H9 (cell line): ENCODE measurements at regions not wholly inside any gene's neighbourhood (a gene's known extent, or its start where the extent isn't known, plus 50 kb on each side); places are given as distances from the start of the nearest gene placed in this dataset.

Experiments used
- DNase-seq: peaks from one replicate; pipeline ENCODE4 v3.0.0-alpha.2; 2017
- H2AFZ ChIP-seq: one replicate; pipeline ENCODE4 v1.6.1; 2013; ENCODE audit warnings: mild to moderate bottlenecking, low read length, control low read depth, moderate library complexity
- H2AK5ac ChIP-seq: 2 replicates; pipeline ENCODE4 v1.6.1; 2013; ENCODE audit warnings: low read length, control low read depth, mixed read lengths; ENCODE audit not compliant: insufficient read length
- H2BK120ac ChIP-seq: one replicate; pipeline ENCODE4 v1.6.1; 2013; ENCODE audit warnings: low read depth, mild to moderate bottlenecking, low read length, control low read depth, inconsistent platforms; ENCODE audit not compliant: poor library complexity, severe bottlenecking
- H2BK12ac ChIP-seq: 2 replicates; pipeline ENCODE4 v1.6.1; 2013; ENCODE audit warnings: low read length, control low read depth, mixed read lengths, low read depth; ENCODE audit not compliant: insufficient read length
- H2BK15ac ChIP-seq: 2 replicates; pipeline ENCODE4 v1.6.1; 2013; ENCODE audit warnings: low read depth, low read length, control low read depth
- H2BK20ac ChIP-seq: one replicate; pipeline ENCODE4 v1.6.1; 2013; ENCODE audit warnings: low read depth, mild to moderate bottlenecking, low read length, control low read depth, inconsistent platforms; ENCODE audit not compliant: poor library complexity, severe bottlenecking
- H2BK5ac ChIP-seq: 2 replicates; pipeline ENCODE4 v1.6.1; 2013; ENCODE audit warnings: low read length, control low read depth, mixed read lengths; ENCODE audit not compliant: insufficient read length
- H3K14ac ChIP-seq: 2 replicates; pipeline ENCODE4 v1.6.1; 2013; ENCODE audit warnings: low read length, control low read depth; ENCODE audit not compliant: insufficient read depth
- H3K18ac ChIP-seq: 2 replicates; pipeline ENCODE4 v1.6.1; 2013; ENCODE audit warnings: low read depth, mild to moderate bottlenecking, mixed read lengths, low read length, control low read depth; ENCODE audit not compliant: insufficient read length
- H3K23ac ChIP-seq: 2 replicates; pipeline ENCODE4 v1.6.1; 2013; ENCODE audit warnings: low read length, control low read depth, mixed read lengths, low read depth; ENCODE audit not compliant: insufficient read length
- H3K23me2 ChIP-seq: 2 replicates; pipeline ENCODE4 v1.6.1; 2013; ENCODE audit warnings: low read depth, mild to moderate bottlenecking, mixed read lengths, low read length, control low read depth; ENCODE audit not compliant: insufficient read length, poor library complexity, severe bottlenecking
- H3K27ac ChIP-seq: 2 replicates; pipeline ENCODE4 v1.5.1; 2013; ENCODE audit warnings: low read length, control low read depth, mixed read lengths, low read depth; ENCODE audit not compliant: insufficient read length
- H3K27me3 ChIP-seq: 2 replicates; pipeline ENCODE4 v1.6.1; 2013; ENCODE audit warnings: low read length, control low read depth, inconsistent platforms; ENCODE audit not compliant: insufficient read depth
- H3K4ac ChIP-seq: 2 replicates; pipeline ENCODE4 v1.6.1; 2013; ENCODE audit warnings: low read depth, mild to moderate bottlenecking, control low read depth, inconsistent platforms, low read length, moderate library complexity
- H3K4me1 ChIP-seq: 2 replicates; pipeline ENCODE4 v1.6.1; 2013; ENCODE audit warnings: low read length, control low read depth, inconsistent platforms; ENCODE audit not compliant: insufficient read depth
- H3K4me2 ChIP-seq: 2 replicates; pipeline ENCODE4 v1.6.1; 2013; ENCODE audit warnings: low read length, control low read depth, mixed read lengths; ENCODE audit not compliant: insufficient read length, insufficient read depth
- H3K56ac ChIP-seq: 2 replicates; pipeline ENCODE4 v1.6.1; 2013; ENCODE audit warnings: low read depth, mild to moderate bottlenecking, mixed read lengths, low read length, control low read depth; ENCODE audit not compliant: insufficient read length
- H3K79me1 ChIP-seq: 2 replicates; pipeline ENCODE4 v1.6.1; 2013; ENCODE audit warnings: low read depth, mild to moderate bottlenecking, moderate library complexity, low read length, control low read depth, inconsistent platforms; ENCODE audit not compliant: insufficient read depth, poor library complexity, severe bottlenecking
- H3K79me2 ChIP-seq: 2 replicates; pipeline ENCODE4 v1.6.1; 2013; ENCODE audit warnings: low read length, control low read depth, inconsistent platforms; ENCODE audit not compliant: insufficient read depth
- H3K9ac ChIP-seq: 2 replicates; pipeline ENCODE4 v1.6.1; 2013; ENCODE audit warnings: low read length, control low read depth, mixed read lengths; ENCODE audit not compliant: insufficient read length; ENCODE audit errors: extremely low read depth
- H3K9me3 ChIP-seq: one replicate; pipeline ENCODE4 v1.6.1; 2013; ENCODE audit warnings: low read depth, low read length, inconsistent platforms; ENCODE audit not compliant: control insufficient read depth
- H3T11ph ChIP-seq: one replicate; pipeline ENCODE4 v1.6.1; 2013; ENCODE audit warnings: mild to moderate bottlenecking, low read length, control low read depth, inconsistent platforms
- H4K20me1 ChIP-seq: one replicate; pipeline ENCODE4 v1.6.1; 2013; ENCODE audit not compliant: control insufficient read depth, insufficient read length, insufficient read depth
- H4K5ac ChIP-seq: 2 replicates; pipeline ENCODE4 v1.6.1; 2013; ENCODE audit warnings: low read depth, mild to moderate bottlenecking, mixed read lengths, low read length, control low read depth; ENCODE audit not compliant: insufficient read length
- H4K8ac ChIP-seq: replicated peaks from 2 replicates; pipeline ENCODE4 v1.6.1; 2013; ENCODE audit warnings: low read length, control low read depth, mixed read lengths, low read depth; ENCODE audit not compliant: insufficient read length
- H4K91ac ChIP-seq: 2 replicates; pipeline ENCODE4 v1.6.1; 2013; ENCODE audit warnings: low read depth, mild to moderate bottlenecking, moderate library complexity, mixed read lengths, low read length, control low read depth; ENCODE audit not compliant: insufficient read length
- H3K27ac Mint-ChIP-seq, 3 experiments: 2 replicates in 2 of 3; 3 replicates in 1 of 3; pipeline ENCODE4 v1.8.0; 2020 to 2021; ENCODE audit warnings: mixed read lengths in 3 of 3, mild to moderate bottlenecking in 1 of 3, moderate library complexity in 1 of 3
- H3K27me3 Mint-ChIP-seq: 2 replicates; pipeline ENCODE4 v1.8.0; 2021; ENCODE audit warnings: low read depth, mild to moderate bottlenecking, moderate library complexity, mixed read lengths
- H3K36me3 Mint-ChIP-seq, 3 experiments: 2 replicates in 2 of 3; 3 replicates in 1 of 3; pipeline ENCODE4 v1.8.0; 2020 to 2021; ENCODE audit warnings: low read depth in 3 of 3, mixed read lengths in 3 of 3; ENCODE audit not compliant: insufficient read depth in 1 of 3
- H3K4me1 Mint-ChIP-seq, 2 experiments: 2 replicates each; pipeline ENCODE4 v1.8.0; 2020; ENCODE audit warnings: mixed read lengths in 2 of 2
- H3K4me3 Mint-ChIP-seq, 2 experiments: 2 replicates in 1 of 2; 3 replicates in 1 of 2; pipeline ENCODE4 v1.8.0; 2020 to 2021; ENCODE audit warnings: mild to moderate bottlenecking in 2 of 2, mixed read lengths in 2 of 2, moderate library complexity in 1 of 2
- H3K9me3 Mint-ChIP-seq, 2 experiments: 2 replicates in 1 of 2; 3 replicates in 1 of 2; pipeline ENCODE4 v1.8.0; 2020; ENCODE audit warnings: mild to moderate bottlenecking in 2 of 2, mixed read lengths in 2 of 2, moderate library complexity in 1 of 2
- whole genome bisulfite sequencing: extraction: QIAGEN DNeasy Blood & Tissue Kit; methylation state at CpG from one replicate; pipeline ENCODE4 v1.1.7; 2013; ENCODE audit warnings: missing lambda C conversion rate, low lambda C conversion rate, mixed read lengths; ENCODE audit not compliant: insufficient read length; ENCODE audit errors: extremely low coverage; 5-methylcytosine and 5-hydroxymethylcytosine counted together
- TF ChIP-seq, protein P1 (sequence below): fragments of 200-600 bp; sonication (generic); conservative IDR thresholded peaks from 3 replicates; pipeline ENCODE4 v1.8.0; 2021; ENCODE audit warnings: antibody characterized with exemption, mild to moderate bottlenecking

DNA sequence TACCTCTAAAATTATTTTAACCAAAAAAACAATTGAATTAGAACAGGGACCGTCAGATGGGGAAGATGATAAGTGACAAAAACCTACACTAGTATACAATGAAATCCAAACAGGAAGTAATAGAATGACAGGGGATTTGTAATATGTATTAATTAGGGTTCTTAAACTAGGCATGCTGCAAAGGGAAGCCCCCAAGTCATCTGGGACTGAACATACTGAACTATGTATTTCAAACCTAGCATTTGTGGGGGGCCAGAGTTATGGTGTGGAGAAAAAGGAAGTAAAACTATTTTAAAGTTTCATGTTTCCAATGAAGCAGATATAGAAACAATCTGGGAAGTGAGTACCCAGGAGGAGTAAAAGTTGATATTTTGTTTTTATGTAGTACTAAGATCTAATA, 133.2 kb upstream of the HS3ST3A1 start:
- H2AFZ ChIP-seq: no peak overlapping the region
- H3K18ac ChIP-seq: no peak overlapping the region
- H3K23me2 ChIP-seq: no peaks in the 10 kb centered on the region
- no peak overlapping the region for H3K9ac ChIP-seq
- no peak overlapping the region for H4K91ac ChIP-seq
- no peak overlapping the region for H2AK5ac ChIP-seq
- H4K5ac ChIP-seq: no peak overlapping the region
- H3K27ac ChIP-seq: no peak overlapping the region
- no peaks in the 10 kb centered on the region for H4K20me1 ChIP-seq
- Mint-ChIP-seq H3K4me3 (no peak overlapping the region), H3K27me3 (no peaks in the 10 kb centered on the region), H3K36me3 (peaks cover 3 to 22% (median 5%) of the 10 kb centered on the region in 3 experiments; a peak in 6 of 7 replicates), H3K4me1 (peaks cover 0 to 2% of the 10 kb centered on the region in 2 experiments; a peak in 1 of 4 replicates), H3K27ac (no peak overlapping the region), H3K9me3 (peaks cover 15 to 18% of the 10 kb centered on the region in 2 experiments)
- WGBS: no CpG with 5 or more reads among the region's 1 CpG
- no peak overlapping the region for H3K4me2 ChIP-seq
- no peaks in the 10 kb centered on the region for H3K79me1 ChIP-seq
- H4K8ac ChIP-seq: no peak overlapping the region
- no peak overlapping the region for H3K56ac ChIP-seq
- H2BK120ac ChIP-seq: no peak overlapping the region
- H3K79me2 ChIP-seq: no peaks in the 10 kb centered on the region
- no peak overlapping the region for H3K4ac ChIP-seq
- no peak overlapping the region for H2BK15ac ChIP-seq
- H3K27me3 ChIP-seq: no peaks in the 10 kb centered on the region
- DNase-seq: no peak
- TF ChIP-seq, protein P1, sequence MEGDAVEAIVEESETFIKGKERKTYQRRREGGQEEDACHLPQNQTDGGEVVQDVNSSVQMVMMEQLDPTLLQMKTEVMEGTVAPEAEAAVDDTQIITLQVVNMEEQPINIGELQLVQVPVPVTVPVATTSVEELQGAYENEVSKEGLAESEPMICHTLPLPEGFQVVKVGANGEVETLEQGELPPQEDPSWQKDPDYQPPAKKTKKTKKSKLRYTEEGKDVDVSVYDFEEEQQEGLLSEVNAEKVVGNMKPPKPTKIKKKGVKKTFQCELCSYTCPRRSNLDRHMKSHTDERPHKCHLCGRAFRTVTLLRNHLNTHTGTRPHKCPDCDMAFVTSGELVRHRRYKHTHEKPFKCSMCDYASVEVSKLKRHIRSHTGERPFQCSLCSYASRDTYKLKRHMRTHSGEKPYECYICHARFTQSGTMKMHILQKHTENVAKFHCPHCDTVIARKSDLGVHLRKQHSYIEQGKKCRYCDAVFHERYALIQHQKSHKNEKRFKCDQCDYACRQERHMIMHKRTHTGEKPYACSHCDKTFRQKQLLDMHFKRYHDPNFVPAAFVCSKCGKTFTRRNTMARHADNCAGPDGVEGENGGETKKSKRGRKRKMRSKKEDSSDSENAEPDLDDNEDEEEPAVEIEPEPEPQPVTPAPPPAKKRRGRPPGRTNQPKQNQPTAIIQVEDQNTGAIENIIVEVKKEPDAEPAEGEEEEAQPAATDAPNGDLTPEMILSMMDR: no peak
- H3K4me1 ChIP-seq: no peaks in the 10 kb centered on the region
- H2BK20ac ChIP-seq: no peak overlapping the region
- no peak overlapping the region for H2BK5ac ChIP-seq
- no peak overlapping the region for H3K23ac ChIP-seq
- no peak overlapping the region for H2BK12ac ChIP-seq
- H3K14ac ChIP-seq: no peak overlapping the region
- no peaks in the 10 kb centered on the region for H3K9me3 ChIP-seq
- H3T11ph ChIP-seq: no peak overlapping the region
